Activated CD8-positive, alpha-beta T cell treated with anti-CD3 and anti-CD28 coated beads for 36 hours (primary cell): ENCODE measurements at regions not wholly inside any gene's neighbourhood (a gene's known extent, or its start where the extent isn't known, plus 50 kb on each side); places are given as distances from the start of the nearest gene placed in this dataset.
A peak's percentile ranks its signal among the peaks of the same experiment; 100 is the strongest.

ENCODE experiments used
- ATAC-seq: fragments of 200-7000 bp; cut with Tn5 transposase; one replicate; pipeline ENCODE4 v1.10.0; 2021; ENCODE audit warnings: mild to moderate bottlenecking, moderate library complexity
- CTCF ChIA-PET: fragments of 350-600 bp; sonication (Branson Sonifier 250); formaldehyde crosslinking; loops from one replicate; lab custom pipeline; 2021; ENCODE audit warnings: antibody characterized with exemption; lab: Charles Lee
- POLR2A ChIA-PET: fragments of 350-600 bp; sonication (Branson Sonifier 250); formaldehyde crosslinking; loops from one replicate; lab custom pipeline; 2021; ENCODE audit warnings: antibody characterized with exemption; lab: Charles Lee
- DNase-seq: peaks from one replicate; pipeline ENCODE4 v3.0.0-alpha.2; 2020
- H3K27ac Mint-ChIP-seq: one replicate; pipeline ENCODE4 v1.8.0; 2021; ENCODE audit warnings: mild to moderate bottlenecking, mixed read lengths
- H3K27me3 Mint-ChIP-seq: one replicate; pipeline ENCODE4 v1.8.0; 2021; ENCODE audit warnings: mixed read lengths
- H3K36me3 Mint-ChIP-seq: one replicate; pipeline ENCODE4 v1.8.0; 2021; ENCODE audit warnings: low read depth, mixed read lengths
- H3K4me1 Mint-ChIP-seq: one replicate; pipeline ENCODE4 v1.8.0; 2021; ENCODE audit warnings: low read depth, mixed read lengths
- H3K4me3 Mint-ChIP-seq: one replicate; pipeline ENCODE4 v1.8.0; 2021; ENCODE audit warnings: mild to moderate bottlenecking, moderate library complexity, mixed read lengths
- H3K9me3 Mint-ChIP-seq: one replicate; pipeline ENCODE4 v1.8.0; 2021; ENCODE audit warnings: mixed read lengths
- CTCF ChIP-seq: fragments of 200-600 bp; IDR thresholded peaks from one replicate; pipeline ENCODE4 v1.8.0; 2022; ENCODE audit warnings: antibody characterized with exemption, mild to moderate bottlenecking
- intact Hi-C: fragments of 100-400 bp; cut with micrococcal nuclease; formaldehyde crosslinking; loops from one replicate; pipeline ENCODE4 v1.10.0; 2022

GRCh38 chr3:104101736-104102135, 1265.0 kb upstream of the ALCAM start:
- Mint-ChIP-seq H3K27me3 (no peaks in the 10 kb centered on the region), H3K4me1 (no peaks in the 10 kb centered on the region), H3K27ac (no peak overlapping the region), H3K4me3 (no peak overlapping the region), H3K9me3 (no peaks in the 10 kb centered on the region), H3K36me3 (no peaks in the 10 kb centered on the region)
- ChIA-PET CTCF (interaction anchor here (0.9 to 1.2 kb wide), 2 partner anchors 9 to 21 kb away, joined by 3 to 4 read pairs; no protein-coding TSS in a partner anchor), POLR2A (no interaction called here)
- intact Hi-C loops: no loop called here
- TF ChIP-seq CTCF: no peak
- ATAC-seq (no peak), DNase-seq (no peak)

- Mint-ChIP-seq H3K4me3 (no peak overlapping the region), H3K27me3 (no peaks in the 10 kb centered on the region), H3K9me3 (no peaks in the 10 kb centered on the region), H3K36me3 (no peaks in the 10 kb centered on the region), H3K4me1 (no peaks in the 10 kb centered on the region), H3K27ac (no peak overlapping the region)
- TF ChIP-seq CTCF: peak; percentile 53
- ChIA-PET POLR2A (interaction anchor here (0.6 kb wide), 1 partner anchor 239 kb away, joined by 5 read pairs; no protein-coding TSS in a partner anchor), CTCF (interaction anchor here (0.9 to 1.2 kb wide), 3 partner anchors 10 to 22 kb away, joined by 3 to 4 read pairs (median 3); no protein-coding TSS in a partner anchor)
- ATAC-seq (no peak), DNase-seq (peak; percentile 10)
- intact Hi-C loops: no loop called here
These were observed 1264.3 kb upstream of the ALCAM start for GRCh38 chr3:104102386-104102785.

- Mint-ChIP-seq H3K9me3 (no peaks in the 10 kb centered on the region), H3K27me3 (no peaks in the 10 kb centered on the region), H3K27ac (no peak overlapping the region), H3K4me1 (no peaks in the 10 kb centered on the region), H3K36me3 (no peaks in the 10 kb centered on the region), H3K4me3 (no peak overlapping the region)
- intact Hi-C loops: no loop called here
- DNase-seq (no peak), ATAC-seq (no peak)
- CTCF ChIA-PET: no interaction called here
- TF ChIP-seq CTCF: no peak
- POLR2A ChIA-PET: no interaction called here
These were observed 1260.4 kb upstream of the ALCAM start for GRCh38 chr3:104106276-104106675.

GRCh38 chr3:104108522-104108921, 1258.2 kb upstream of the ALCAM start:
- Mint-ChIP-seq H3K4me3 (no peak overlapping the region), H3K36me3 (no peaks in the 10 kb centered on the region), H3K9me3 (no peaks in the 10 kb centered on the region), H3K27ac (no peak overlapping the region), H3K4me1 (no peaks in the 10 kb centered on the region), H3K27me3 (no peaks in the 10 kb centered on the region)
- no peak for TF ChIP-seq CTCF
- no peak for ATAC-seq
- DNase-seq: no peak
- ChIA-PET CTCF (no interaction called here), POLR2A (no interaction called here)
- intact Hi-C loops: no loop called here

GRCh38 chr3:104126463-104126862, 1240.2 kb upstream of the ALCAM start:
- H3K27ac Mint-ChIP-seq: no peak overlapping the region
- CTCF ChIA-PET: no interaction called here
- no peaks in the 10 kb centered on the region for H3K36me3 Mint-ChIP-seq
- intact Hi-C loops: no loop called here
- ATAC-seq (no peak), DNase-seq (no peak)
- no peak overlapping the region for H3K4me3 Mint-ChIP-seq
- H3K9me3 Mint-ChIP-seq: peaks cover 10% of the 10 kb centered on the region
- no peak for TF ChIP-seq CTCF
- H3K27me3 Mint-ChIP-seq: no peaks in the 10 kb centered on the region
- no peaks in the 10 kb centered on the region for H3K4me1 Mint-ChIP-seq
- POLR2A ChIA-PET: no interaction called here
